ENCODE measurements at regions not wholly inside any gene's neighbourhood (a gene's known extent, or its start where the extent isn't known, plus 50 kb on each side); places are given as distances from the start of the nearest gene placed in this dataset.

- no peak for TF ChIP-seq CTCF (IDR thresholded peaks at IDR 0.05 in 2 of 3, conservative IDR thresholded peaks at IDR 0.05 in 1 of 3; ENCODE audit: control insufficient read depth in 2 of 3, extremely low read depth in 1 of 3, insufficient read depth in 1 of 3, low read depth in 3 of 3, low read length in 3 of 3)
- TF ChIP-seq KDM1A (IDR thresholded peaks at IDR 0.05; ENCODE audit: borderline replicate concordance): no peak
- no peak for TF ChIP-seq SMARCA5 (IDR thresholded peaks at IDR 0.05)
Observed at GRCh38 chr6:95847061-95847460, 168.7 kb upstream of the FUT9 start.

All from GM12878 (cell line).